ENCODE measurements at regions not wholly inside any gene's neighbourhood (a gene's known extent, or its start where the extent isn't known, plus 50 kb on each side); places are given as distances from the start of the nearest gene placed in this dataset.

- Histone ChIP-seq H3K27ac (ENCODE audit: low read depth, low read length) (no peak overlapping the region), H3K4me1 (ENCODE audit: control insufficient read depth, insufficient read depth, low read length) (no peaks in the 10 kb centered on the region), H3K9me3 (ENCODE audit: control insufficient read depth, insufficient read depth, low read length) (no peaks in the 10 kb centered on the region), H3K27me3 (ENCODE audit: control insufficient read depth, insufficient read depth, low read length) (no peaks in the 10 kb centered on the region), H3K4me3 (ENCODE audit: low read depth, low read length) (no peak overlapping the region), H3K36me3 (ENCODE audit: control insufficient read depth, insufficient read depth, low read length) (no peaks in the 10 kb centered on the region)
- no peak for DNase-seq (ENCODE audit: low read depth in 4 of 6, low spot score in 6 of 6)
- WGBS (ENCODE audit: insufficient coverage), result no CpG with 5 or more reads among the region's 2 CpGs
Measured at GRCh38 chr3:177580437-177580836, 383.2 kb upstream of the TBL1XR1 start.

DNA sequence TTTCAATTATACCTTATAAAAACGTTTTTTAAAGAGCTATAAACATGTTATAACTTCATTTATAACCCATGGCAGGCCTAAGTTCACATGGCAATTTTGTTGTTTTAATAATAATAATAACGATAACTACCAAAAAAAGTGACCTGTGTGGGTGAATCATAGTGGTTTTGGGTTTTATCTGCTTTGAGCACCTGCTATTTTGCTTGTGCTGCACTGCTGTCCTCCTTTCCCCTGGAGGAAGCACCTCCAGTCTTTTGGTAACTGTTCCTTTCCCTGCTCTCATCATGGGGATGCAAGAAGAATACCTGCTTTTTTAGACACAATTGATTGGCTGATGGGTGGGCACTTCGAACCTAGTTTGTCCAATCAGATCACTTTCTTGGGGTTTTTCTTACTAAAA, 388.0 kb upstream of the TBL1XR1 start:
- WGBS (ENCODE audit: insufficient coverage), result 83% methylated on average over 1 of the region's 3 CpGs
- DNase-seq (ENCODE audit: low read depth in 4 of 6, low spot score in 6 of 6), result no peak
- Histone ChIP-seq H3K36me3 (ENCODE audit: control insufficient read depth, insufficient read depth, low read length) (no peaks in the 10 kb centered on the region), H3K27me3 (ENCODE audit: control insufficient read depth, insufficient read depth, low read length) (no peaks in the 10 kb centered on the region), H3K27ac (ENCODE audit: low read depth, low read length) (no peak overlapping the region), H3K9me3 (ENCODE audit: control insufficient read depth, insufficient read depth, low read length) (no peaks in the 10 kb centered on the region), H3K4me3 (ENCODE audit: low read depth, low read length) (no peak overlapping the region), H3K4me1 (ENCODE audit: control insufficient read depth, insufficient read depth, low read length) (no peaks in the 10 kb centered on the region)

- no peaks in the 10 kb centered on the region for H3K4me1 ChIP-seq (ENCODE audit: control insufficient read depth, insufficient read depth, low read length)
- no peak for DNase-seq (ENCODE audit: low read depth in 4 of 6, low spot score in 6 of 6)
- H3K9me3 ChIP-seq (ENCODE audit: control insufficient read depth, insufficient read depth, low read length), result no peaks in the 10 kb centered on the region
- no peak overlapping the region for H3K4me3 ChIP-seq (ENCODE audit: low read depth, low read length)
- 40% methylated on average over 2 of the region's 3 CpGs for WGBS (ENCODE audit: insufficient coverage)
- H3K27me3 ChIP-seq (ENCODE audit: control insufficient read depth, insufficient read depth, low read length), result no peaks in the 10 kb centered on the region
- H3K27ac ChIP-seq (ENCODE audit: low read depth, low read length), result no peak overlapping the region
- H3K36me3 ChIP-seq (ENCODE audit: control insufficient read depth, insufficient read depth, low read length), result no peaks in the 10 kb centered on the region
Measured at GRCh38 chr3:177589041-177589650, 391.9 kb upstream of the TBL1XR1 start.

DNA sequence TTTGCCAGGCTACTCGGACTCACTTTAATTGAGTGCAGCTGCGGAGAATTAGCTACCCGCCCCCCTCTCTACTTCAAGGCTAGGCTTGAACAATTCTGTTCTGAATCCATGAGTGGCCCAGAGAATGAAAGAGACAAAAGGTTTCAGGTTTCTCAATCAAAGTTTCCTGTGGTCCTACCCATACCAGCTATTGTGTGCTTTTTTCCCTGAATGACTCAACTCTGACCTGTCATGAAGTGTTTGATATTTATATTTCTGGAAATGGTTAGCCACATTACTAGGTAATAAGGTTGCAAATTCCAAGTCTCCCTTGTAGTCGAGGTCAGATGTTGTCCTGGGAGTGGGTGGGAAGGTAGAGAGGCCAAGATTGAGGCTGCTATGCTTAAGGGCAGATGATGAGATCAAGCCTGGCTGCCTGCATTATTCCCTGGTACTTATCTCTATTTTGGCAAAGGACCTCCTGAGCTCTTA, 392.7 kb upstream of the TBL1XR1 start:
- Histone ChIP-seq H3K4me1 (ENCODE audit: control insufficient read depth, insufficient read depth, low read length) (no peaks in the 10 kb centered on the region), H3K27ac (ENCODE audit: low read depth, low read length) (no peak overlapping the region), H3K36me3 (ENCODE audit: control insufficient read depth, insufficient read depth, low read length) (no peaks in the 10 kb centered on the region), H3K9me3 (ENCODE audit: control insufficient read depth, insufficient read depth, low read length) (no peaks in the 10 kb centered on the region), H3K4me3 (ENCODE audit: low read depth, low read length) (no peak overlapping the region), H3K27me3 (ENCODE audit: control insufficient read depth, insufficient read depth, low read length) (no peaks in the 10 kb centered on the region)
- WGBS (ENCODE audit: insufficient coverage), result 23% methylated on average over 1 of the region's 4 CpGs
- peak in 1 of 6 donors; percentile 47 for DNase-seq (ENCODE audit: low read depth in 4 of 6, low spot score in 6 of 6)

- H3K27ac ChIP-seq (ENCODE audit: low read depth, low read length), result no peak overlapping the region
- no CpG with 5 or more reads among the region's 1 CpG for WGBS (ENCODE audit: insufficient coverage)
- no peak overlapping the region for H3K4me3 ChIP-seq (ENCODE audit: low read depth, low read length)
- no peaks in the 10 kb centered on the region for H3K4me1 ChIP-seq (ENCODE audit: control insufficient read depth, insufficient read depth, low read length)
- no peaks in the 10 kb centered on the region for H3K36me3 ChIP-seq (ENCODE audit: control insufficient read depth, insufficient read depth, low read length)
- no peak for DNase-seq (ENCODE audit: low read depth in 4 of 6, low spot score in 6 of 6)
- H3K9me3 ChIP-seq (ENCODE audit: control insufficient read depth, insufficient read depth, low read length), result no peaks in the 10 kb centered on the region
- H3K27me3 ChIP-seq (ENCODE audit: control insufficient read depth, insufficient read depth, low read length), result no peaks in the 10 kb centered on the region
Measured at GRCh38 chr3:177590826-177591225, 393.5 kb upstream of the TBL1XR1 start.

GRCh38 chr3:177591379-177591778, 394.1 kb upstream of the TBL1XR1 start:
- no peak overlapping the region for H3K4me3 ChIP-seq (ENCODE audit: low read depth, low read length)
- no peak for DNase-seq (ENCODE audit: low read depth in 4 of 6, low spot score in 6 of 6)
- H3K27ac ChIP-seq (ENCODE audit: low read depth, low read length), result no peak overlapping the region
- WGBS (ENCODE audit: insufficient coverage), result 50% methylated on average over 2 of the region's 4 CpGs
- H3K27me3 ChIP-seq (ENCODE audit: control insufficient read depth, insufficient read depth, low read length), result no peaks in the 10 kb centered on the region
- no peaks in the 10 kb centered on the region for H3K4me1 ChIP-seq (ENCODE audit: control insufficient read depth, insufficient read depth, low read length)
- H3K36me3 ChIP-seq (ENCODE audit: control insufficient read depth, insufficient read depth, low read length), result no peaks in the 10 kb centered on the region
- H3K9me3 ChIP-seq (ENCODE audit: control insufficient read depth, insufficient read depth, low read length), result no peaks in the 10 kb centered on the region

DNA sequence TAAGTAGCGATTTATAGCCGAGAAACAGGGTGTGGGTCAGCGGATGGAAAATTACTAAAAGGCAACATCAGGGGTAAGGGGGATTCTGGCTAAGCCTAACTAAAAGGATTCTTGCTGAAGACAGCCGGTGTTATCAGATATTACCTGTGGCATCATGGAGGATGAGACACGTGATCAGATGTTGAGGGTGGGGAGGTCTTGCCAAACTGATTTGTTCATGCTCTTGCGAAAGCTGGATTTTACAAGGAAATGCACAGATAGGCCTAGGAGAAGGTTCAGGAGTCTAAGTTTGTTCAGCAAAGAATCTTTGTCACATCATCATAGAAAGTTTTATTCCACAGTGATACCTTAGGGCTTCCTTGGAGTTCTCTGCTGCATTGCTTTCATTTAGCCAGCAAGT, 396.8 kb upstream of the TBL1XR1 start:
- 94% methylated on average over 5 of the region's 6 CpGs for WGBS (ENCODE audit: insufficient coverage)
- Histone ChIP-seq H3K27ac (ENCODE audit: low read depth, low read length) (no peak overlapping the region), H3K4me3 (ENCODE audit: low read depth, low read length) (no peak overlapping the region), H3K9me3 (ENCODE audit: control insufficient read depth, insufficient read depth, low read length) (no peaks in the 10 kb centered on the region), H3K36me3 (ENCODE audit: control insufficient read depth, insufficient read depth, low read length) (no peaks in the 10 kb centered on the region), H3K27me3 (ENCODE audit: control insufficient read depth, insufficient read depth, low read length) (no peaks in the 10 kb centered on the region), H3K4me1 (ENCODE audit: control insufficient read depth, insufficient read depth, low read length) (no peaks in the 10 kb centered on the region)
- DNase-seq (ENCODE audit: low read depth in 4 of 6, low spot score in 6 of 6), result no peak

GRCh38 chr3:177595530-177596188, 398.4 kb upstream of the TBL1XR1 start:
- no peak for DNase-seq (ENCODE audit: low read depth in 4 of 6, low spot score in 6 of 6)
- Histone ChIP-seq H3K4me3 (ENCODE audit: low read depth, low read length) (no peak overlapping the region), H3K27me3 (ENCODE audit: control insufficient read depth, insufficient read depth, low read length) (no peaks in the 10 kb centered on the region), H3K36me3 (ENCODE audit: control insufficient read depth, insufficient read depth, low read length) (no peaks in the 10 kb centered on the region), H3K27ac (ENCODE audit: low read depth, low read length) (no peak overlapping the region), H3K4me1 (ENCODE audit: control insufficient read depth, insufficient read depth, low read length) (no peaks in the 10 kb centered on the region), H3K9me3 (ENCODE audit: control insufficient read depth, insufficient read depth, low read length) (no peaks in the 10 kb centered on the region)
- WGBS (ENCODE audit: insufficient coverage), result no CpG with 5 or more reads among the region's 4 CpGs

DNA sequence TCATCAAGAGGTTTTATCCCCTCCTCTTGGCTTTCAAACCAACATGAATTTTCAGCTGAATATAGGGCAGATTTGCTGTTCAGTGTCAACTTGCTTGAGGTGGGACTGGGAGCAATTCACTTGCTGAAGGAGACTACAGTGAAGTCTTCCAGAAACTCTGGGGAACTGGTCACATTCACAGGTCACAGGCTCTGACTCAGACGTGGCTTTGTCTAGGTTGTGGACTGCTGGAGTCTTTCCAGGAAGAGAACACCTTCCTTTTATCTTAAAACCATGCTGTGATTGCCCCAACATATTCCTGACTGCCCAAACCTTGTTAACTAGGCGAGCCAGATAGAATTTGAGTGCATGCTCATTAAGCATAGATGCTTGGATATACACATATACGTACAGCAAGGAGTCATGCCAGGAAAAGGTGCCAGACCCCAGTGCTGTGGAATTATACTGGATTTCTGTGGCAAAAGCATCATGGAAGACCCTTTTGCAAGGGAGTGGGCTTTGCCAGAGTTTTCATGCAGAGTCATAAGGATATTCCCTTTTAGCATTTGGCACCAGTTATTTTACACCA, 399.1 kb upstream of the TBL1XR1 start:
- no peak overlapping the region for H3K27ac ChIP-seq (ENCODE audit: low read depth, low read length)

GRCh38 chr3:177596816-177597271, 399.6 kb upstream of the TBL1XR1 start:
- no peaks in the 10 kb centered on the region for H3K4me1 ChIP-seq (ENCODE audit: control insufficient read depth, insufficient read depth, low read length)
- H3K36me3 ChIP-seq (ENCODE audit: control insufficient read depth, insufficient read depth, low read length), result no peaks in the 10 kb centered on the region
- no peak overlapping the region for H3K4me3 ChIP-seq (ENCODE audit: low read depth, low read length)
- DNase-seq (ENCODE audit: low read depth in 4 of 6, low spot score in 6 of 6), result peak in 1 of 6 donors; percentile 53
- no peaks in the 10 kb centered on the region for H3K9me3 ChIP-seq (ENCODE audit: control insufficient read depth, insufficient read depth, low read length)
- peak overlapping the region; percentile 67 for H3K27ac ChIP-seq (ENCODE audit: low read depth, low read length)
- 33% methylated on average over 1 of the region's 1 CpG for WGBS (ENCODE audit: insufficient coverage)
- no peaks in the 10 kb centered on the region for H3K27me3 ChIP-seq (ENCODE audit: control insufficient read depth, insufficient read depth, low read length)

More for the DNA sequence above, 399.1 kb upstream of the TBL1XR1 start:
- Histone ChIP-seq H3K4me3 (ENCODE audit: low read depth, low read length) (no peak overlapping the region), H3K9me3 (ENCODE audit: control insufficient read depth, insufficient read depth, low read length) (no peaks in the 10 kb centered on the region), H3K27me3 (ENCODE audit: control insufficient read depth, insufficient read depth, low read length) (no peaks in the 10 kb centered on the region), H3K36me3 (ENCODE audit: control insufficient read depth, insufficient read depth, low read length) (no peaks in the 10 kb centered on the region), H3K4me1 (ENCODE audit: control insufficient read depth, insufficient read depth, low read length) (no peaks in the 10 kb centered on the region)
- 22% methylated on average over 1 of the region's 3 CpGs for WGBS (ENCODE audit: insufficient coverage)
- peak in 1 of 6 donors; percentile 77 for DNase-seq (ENCODE audit: low read depth in 4 of 6, low spot score in 6 of 6)
